ENCODE measurements at regions not wholly inside any gene's neighbourhood (a gene's known extent, or its start where the extent isn't known, plus 50 kb on each side); places are given as distances from the start of the nearest gene placed in this dataset.
"Not testable (repeated sequence)": the region's sequence is repeated elsewhere in the genome, so short reads cannot be mapped to it uniquely, and the experiment has no call there.

GRCh38 chr7:101720324-101720723, 91.2 kb upstream of the MYL10 start:
- DNase-seq (ENCODE audit: low read depth) = no peak
- H3K4me3 ChIP-seq (ENCODE audit: control insufficient read depth, low read depth, low read length) = no peak overlapping the region
- TF ChIP-seq, protein P1, sequence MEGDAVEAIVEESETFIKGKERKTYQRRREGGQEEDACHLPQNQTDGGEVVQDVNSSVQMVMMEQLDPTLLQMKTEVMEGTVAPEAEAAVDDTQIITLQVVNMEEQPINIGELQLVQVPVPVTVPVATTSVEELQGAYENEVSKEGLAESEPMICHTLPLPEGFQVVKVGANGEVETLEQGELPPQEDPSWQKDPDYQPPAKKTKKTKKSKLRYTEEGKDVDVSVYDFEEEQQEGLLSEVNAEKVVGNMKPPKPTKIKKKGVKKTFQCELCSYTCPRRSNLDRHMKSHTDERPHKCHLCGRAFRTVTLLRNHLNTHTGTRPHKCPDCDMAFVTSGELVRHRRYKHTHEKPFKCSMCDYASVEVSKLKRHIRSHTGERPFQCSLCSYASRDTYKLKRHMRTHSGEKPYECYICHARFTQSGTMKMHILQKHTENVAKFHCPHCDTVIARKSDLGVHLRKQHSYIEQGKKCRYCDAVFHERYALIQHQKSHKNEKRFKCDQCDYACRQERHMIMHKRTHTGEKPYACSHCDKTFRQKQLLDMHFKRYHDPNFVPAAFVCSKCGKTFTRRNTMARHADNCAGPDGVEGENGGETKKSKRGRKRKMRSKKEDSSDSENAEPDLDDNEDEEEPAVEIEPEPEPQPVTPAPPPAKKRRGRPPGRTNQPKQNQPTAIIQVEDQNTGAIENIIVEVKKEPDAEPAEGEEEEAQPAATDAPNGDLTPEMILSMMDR (conservative IDR thresholded peaks at IDR 0.05; ENCODE audit: control insufficient read depth, insufficient read depth, low read depth, low read length) = no peak

- TF ChIP-seq, protein P1 (conservative IDR thresholded peaks at IDR 0.05; ENCODE audit: control insufficient read depth, insufficient read depth, low read depth, low read length) = no peak
- no peak for DNase-seq (ENCODE audit: low read depth)
- H3K4me3 ChIP-seq (ENCODE audit: control insufficient read depth, low read depth, low read length) = no peak overlapping the region
These were observed 93.2 kb upstream of the MYL10 start for GRCh38 chr7:101722247-101722646.

DNA sequence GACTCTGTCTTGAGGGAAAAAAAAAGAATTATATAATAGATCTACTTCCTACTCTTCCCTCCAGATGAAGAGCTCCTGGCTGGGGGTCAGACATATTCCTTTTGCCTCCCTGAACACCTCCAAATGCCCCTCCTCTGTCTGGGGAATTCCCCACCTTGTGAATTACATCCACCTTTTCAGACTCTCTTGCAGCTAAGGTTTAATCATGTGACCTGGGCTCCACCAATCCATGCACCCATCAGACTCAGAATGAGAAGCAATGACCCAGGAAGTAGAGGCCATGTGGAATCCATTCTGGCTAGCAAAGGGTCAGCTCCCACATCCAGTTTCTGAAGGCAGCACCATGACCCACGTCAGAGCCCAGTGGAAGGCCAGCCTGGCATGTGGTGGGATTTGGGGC, 93.6 kb upstream of the CUX1 start:
- H3K4me3 ChIP-seq (ENCODE audit: control insufficient read depth, low read depth, low read length) = no peak overlapping the region
- DNase-seq (ENCODE audit: low read depth) = no peak
- TF ChIP-seq, protein P1 (conservative IDR thresholded peaks at IDR 0.05; ENCODE audit: control insufficient read depth, insufficient read depth, low read depth, low read length) = no peak

DNA sequence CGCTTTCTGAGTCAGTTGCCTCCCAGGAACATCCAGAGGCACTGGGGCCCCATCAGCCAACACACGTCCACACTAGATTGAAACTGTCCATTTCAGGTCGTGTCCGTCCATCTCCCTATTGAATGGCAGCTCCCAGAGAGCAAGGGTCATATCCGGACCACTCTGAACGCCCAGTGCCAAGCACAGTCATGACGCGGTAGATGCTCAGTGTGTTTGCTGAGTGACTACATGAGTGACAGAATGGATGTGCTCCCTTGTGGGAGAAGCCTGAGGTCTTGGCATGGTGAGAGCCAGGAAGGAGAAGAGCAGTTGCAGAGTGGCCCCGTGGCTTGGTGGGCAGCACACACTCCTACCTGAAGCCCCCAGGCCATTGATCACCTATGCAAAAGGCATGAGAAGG, 92.5 kb upstream of the CUX1 start:
- DNase-seq (ENCODE audit: low read depth) = no peak
- H3K4me3 ChIP-seq (ENCODE audit: control insufficient read depth, low read depth, low read length) = no peak overlapping the region
- TF ChIP-seq, protein P1 (conservative IDR thresholded peaks at IDR 0.05; ENCODE audit: control insufficient read depth, insufficient read depth, low read depth, low read length) = no peak

DNA sequence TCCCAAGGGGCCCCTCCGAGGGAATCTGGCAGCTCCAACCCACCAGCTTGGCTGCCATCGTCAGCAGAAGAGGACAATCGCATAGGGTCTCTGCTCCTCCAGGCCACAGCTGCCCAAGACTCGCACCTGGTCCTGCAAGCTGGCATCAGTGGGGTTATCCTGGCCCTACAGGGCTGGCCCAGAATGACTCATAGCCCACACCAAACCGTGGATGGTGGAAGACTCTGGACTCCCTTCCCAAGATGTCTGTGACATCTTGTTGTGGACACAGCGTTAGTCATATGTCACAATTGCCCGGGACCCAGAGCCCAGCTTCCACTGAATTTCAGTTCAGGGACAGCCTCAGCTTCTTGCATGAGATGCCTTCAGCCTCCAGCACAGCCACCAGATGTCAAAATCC, 91.5 kb upstream of the CUX1 start:
- TF ChIP-seq, protein P1 (conservative IDR thresholded peaks at IDR 0.05; ENCODE audit: control insufficient read depth, insufficient read depth, low read depth, low read length) = no peak
- no peak overlapping the region for H3K4me3 ChIP-seq (ENCODE audit: control insufficient read depth, low read depth, low read length)
- no peak for DNase-seq (ENCODE audit: low read depth)

GRCh38 chr7:101727184-101727583, 90.2 kb upstream of the CUX1 start:
- no peak for DNase-seq (ENCODE audit: low read depth)
- no peak overlapping the region for H3K4me3 ChIP-seq (ENCODE audit: control insufficient read depth, low read depth, low read length)
- TF ChIP-seq, protein P1 (conservative IDR thresholded peaks at IDR 0.05; ENCODE audit: control insufficient read depth, insufficient read depth, low read depth, low read length) = no peak

DNA sequence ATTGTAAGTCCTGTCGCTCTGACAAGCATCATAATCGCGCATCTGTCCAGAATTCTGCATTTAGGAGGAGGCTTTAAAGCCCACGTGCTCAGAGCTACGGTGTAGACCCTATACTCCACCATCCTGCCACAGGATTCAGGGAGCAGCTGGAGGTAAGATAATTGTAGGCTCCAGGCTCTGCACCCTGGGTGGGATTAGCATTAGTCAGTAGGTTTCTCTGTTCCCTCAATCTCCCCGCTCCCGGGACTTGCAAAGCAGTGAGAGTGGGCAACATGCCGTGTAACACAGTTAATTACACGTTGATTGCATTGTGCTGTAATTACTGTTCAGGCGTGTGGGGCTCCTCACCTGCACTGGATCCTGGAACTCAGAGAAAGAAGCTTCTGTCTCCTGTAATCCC, 89.3 kb upstream of the CUX1 start:
- H3K4me3 ChIP-seq (ENCODE audit: control insufficient read depth, low read depth, low read length) = no peak overlapping the region
- DNase-seq (ENCODE audit: low read depth) = no peak
- TF ChIP-seq, protein P1 (conservative IDR thresholded peaks at IDR 0.05; ENCODE audit: control insufficient read depth, insufficient read depth, low read depth, low read length) = no peak

GRCh38 chr7:101728873-101729240, 88.6 kb upstream of the CUX1 start:
- DNase-seq (ENCODE audit: low read depth); H3K4me3 ChIP-seq (ENCODE audit: control insufficient read depth, low read depth, low read length): not testable (repeated sequence)
